GM21360 (cell line): ENCODE measurements at regions not wholly inside any gene's neighbourhood (a gene's known extent, or its start where the extent isn't known, plus 50 kb on each side); places are given as distances from the start of the nearest gene placed in this dataset.
"Not testable (repeated sequence)": the region's sequence is repeated elsewhere in the genome, so short reads cannot be mapped to it uniquely, and the experiment has no call there.

Source experiments
- ATAC-seq: cut with Tn5 transposase; IDR thresholded peaks from one replicate; pipeline ENCODE4 v1.9.1; 2021; ENCODE audit warnings: mild to moderate bottlenecking, moderate library complexity; ENCODE audit not compliant: unreplicated experiment

DNA sequence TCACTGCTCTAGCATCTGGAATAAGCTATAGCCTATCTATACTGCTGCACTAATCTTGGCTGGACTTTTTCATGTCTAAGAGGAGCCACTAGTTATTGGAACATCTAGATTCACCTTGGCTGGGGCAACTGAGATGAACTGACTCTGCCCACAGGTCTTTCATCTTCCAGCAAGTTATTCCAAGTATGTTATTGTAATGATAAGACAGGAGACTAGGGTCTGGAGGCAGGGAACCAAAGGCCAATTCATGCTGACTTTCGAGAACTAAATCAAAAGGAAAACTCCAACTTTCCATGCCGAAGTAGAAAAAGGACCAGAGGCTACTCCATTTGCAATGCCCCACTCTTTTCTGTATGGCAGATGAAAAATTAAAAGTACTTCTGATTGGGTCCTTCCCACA lies 1243.0 kb upstream of the RAG2 start:
- no peak for ATAC-seq

DNA sequence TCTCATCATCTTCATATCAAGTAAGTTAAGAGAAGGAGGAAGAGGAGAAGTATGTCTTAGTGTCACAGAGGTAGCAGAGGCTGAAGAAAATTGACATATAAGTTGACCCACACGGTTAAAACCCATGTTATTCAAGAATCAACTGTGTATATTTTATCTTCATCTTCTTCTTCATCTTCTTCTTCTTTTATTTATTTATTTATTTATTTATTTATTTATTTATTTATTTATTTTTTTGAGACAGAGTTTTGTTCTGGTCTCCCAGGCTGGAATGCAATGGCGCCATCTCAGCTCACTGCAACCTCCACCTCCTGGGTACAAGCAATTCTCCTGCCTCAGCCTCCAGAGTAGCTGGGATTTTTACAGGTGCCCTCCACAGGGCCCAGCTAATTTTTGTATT lies 1242.3 kb upstream of the RAG2 start:
- not testable (repeated sequence) for ATAC-seq

DNA sequence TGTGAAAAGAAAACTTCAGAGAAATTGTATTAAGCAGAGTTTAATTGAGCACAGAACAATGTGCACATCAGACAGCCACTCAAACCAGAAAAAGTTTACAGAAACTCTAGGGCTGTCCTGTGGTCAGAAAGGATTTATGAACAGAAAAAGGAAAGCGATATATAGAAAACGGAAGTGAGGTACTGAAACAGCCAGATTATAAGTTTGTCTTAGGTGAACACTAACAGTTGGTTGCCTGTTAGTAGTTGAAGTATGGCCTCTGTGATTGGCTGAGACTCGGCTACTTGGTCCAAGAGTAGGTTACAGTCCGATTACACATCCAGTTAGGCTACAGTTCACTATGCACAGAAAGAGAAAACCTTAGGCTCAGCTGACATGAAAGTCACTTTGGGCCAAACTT lies 1232.5 kb upstream of the RAG2 start:
- no peak for ATAC-seq

DNA sequence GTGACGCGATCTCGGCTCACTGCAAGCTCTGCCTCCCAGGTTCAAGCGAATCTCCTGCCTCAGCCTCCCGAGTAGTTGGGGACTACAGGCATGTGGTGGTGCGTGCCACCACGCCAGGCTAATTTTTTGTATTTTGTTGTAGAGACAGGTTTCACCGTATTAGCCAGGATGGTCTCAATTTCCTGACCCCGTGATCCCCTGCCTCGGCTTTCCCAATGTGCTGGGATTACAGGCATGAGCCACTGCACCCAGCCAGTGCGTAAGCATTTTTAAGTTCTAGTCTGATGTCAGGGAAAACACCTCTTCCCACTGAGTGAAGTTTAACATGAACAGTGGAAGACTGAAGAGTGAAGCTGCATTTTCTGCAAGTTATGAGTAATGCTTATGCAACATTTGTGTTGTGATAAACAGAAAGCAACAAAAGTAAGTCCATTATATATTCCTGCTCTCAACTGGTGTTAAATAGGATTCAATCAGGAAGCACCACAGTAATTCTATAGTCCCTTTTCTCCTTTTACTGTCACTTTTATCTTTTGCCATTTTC lies 1219.8 kb upstream of the RAG2 start:
- ATAC-seq: no peak

DNA sequence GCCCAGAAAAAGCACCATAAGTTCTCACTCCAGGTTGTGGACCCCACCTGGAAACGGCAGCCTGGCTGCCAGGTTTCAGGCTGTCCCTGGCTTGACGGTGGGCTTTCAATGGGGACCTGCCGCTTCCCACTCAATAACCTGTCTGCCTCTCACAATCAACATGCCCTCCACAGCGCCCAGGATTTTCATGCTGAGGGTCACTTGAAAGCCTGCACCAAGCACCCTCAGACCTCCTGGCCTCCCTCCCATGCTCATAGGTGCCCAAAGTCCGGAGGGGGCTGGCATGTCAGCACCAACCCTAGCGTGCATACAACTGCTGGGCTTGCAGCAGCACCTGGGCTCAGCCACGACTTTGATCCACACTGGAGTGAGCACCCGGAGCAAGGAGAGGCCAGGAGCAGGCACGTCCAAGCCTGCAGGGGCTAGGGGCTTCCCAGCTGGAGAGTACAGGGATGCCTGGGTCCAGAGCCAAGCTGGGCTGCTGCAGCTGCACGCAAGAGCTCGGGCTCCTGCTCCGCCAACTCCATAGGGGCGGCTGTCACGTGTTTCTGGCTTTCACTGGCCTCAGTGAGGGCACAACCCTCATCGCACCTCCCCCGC lies 1214.3 kb upstream of the RAG2 start:
- ATAC-seq: no peak

DNA sequence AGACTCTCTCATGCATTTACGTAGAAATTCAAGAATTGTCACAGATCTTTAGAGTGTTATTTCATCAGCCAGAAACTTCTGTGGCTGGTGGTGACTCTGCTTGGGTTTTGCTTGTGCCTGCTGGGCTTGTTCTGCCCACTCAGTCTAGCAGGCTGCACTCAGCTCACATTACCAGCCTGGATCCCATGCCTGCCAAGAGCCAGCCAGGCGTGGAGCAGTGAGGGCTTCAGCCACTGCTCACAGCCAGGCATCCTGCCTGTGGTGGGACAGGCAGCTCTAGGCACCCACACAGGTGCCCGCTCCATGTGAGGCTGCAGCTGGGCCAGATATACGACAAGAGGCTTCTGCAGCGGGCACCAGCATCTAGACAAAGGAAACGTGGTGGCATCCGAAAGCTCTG lies 1213.3 kb upstream of the RAG2 start:
- ATAC-seq: no peak

DNA sequence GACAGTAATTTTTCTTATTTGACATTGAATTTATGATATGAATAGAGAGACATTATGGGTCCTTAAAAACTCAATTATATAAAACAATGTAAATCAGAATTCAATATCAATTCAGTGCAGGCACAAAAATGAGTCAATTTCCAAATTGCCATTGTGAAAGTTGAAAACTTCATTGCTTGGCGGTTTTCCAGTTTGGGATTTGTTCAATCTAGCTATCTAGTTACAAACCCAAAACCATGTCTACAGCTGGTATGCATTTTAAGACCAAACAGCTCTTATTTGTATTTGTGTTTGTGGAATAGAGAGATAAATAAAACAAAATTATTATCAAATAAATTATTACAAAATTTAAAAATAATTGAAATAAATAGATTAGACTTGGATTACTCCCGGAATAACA lies 1206.6 kb upstream of the RAG2 start:
- no peak for ATAC-seq

DNA sequence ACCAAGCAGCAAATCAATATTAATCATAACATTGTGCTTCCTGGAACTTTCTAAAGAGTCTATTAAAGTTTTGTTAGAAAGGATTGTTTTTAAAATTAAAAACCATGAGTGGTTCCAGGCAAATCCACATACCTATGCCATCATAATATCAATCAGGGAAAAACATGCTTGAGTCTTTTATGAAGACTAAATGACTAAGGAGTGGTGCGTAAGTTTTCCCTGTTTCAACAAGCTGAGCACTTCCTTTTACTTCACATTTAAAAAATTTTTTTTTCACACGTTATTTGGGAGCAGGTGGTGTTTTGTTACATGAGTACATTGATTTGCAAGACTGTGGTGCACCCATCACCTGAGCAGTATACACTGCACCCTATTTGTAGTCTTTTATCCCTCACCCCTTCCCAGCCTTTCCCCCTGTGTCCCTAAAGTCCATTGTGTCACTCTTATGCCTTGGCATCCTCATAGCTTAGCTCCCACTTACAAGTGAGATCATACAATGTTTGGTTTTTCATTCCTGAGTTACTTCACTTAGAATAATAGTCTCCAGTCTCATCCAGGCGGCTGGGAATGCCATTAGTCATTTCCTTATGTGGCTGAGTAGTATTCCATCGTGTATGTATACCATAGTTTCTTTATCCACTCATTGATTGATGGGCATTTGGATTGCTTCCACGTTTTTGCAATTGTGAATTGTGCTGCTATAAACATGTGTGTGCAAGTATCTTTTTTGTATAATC lies 1190.3 kb upstream of the RAG2 start:
- no peak for ATAC-seq

DNA sequence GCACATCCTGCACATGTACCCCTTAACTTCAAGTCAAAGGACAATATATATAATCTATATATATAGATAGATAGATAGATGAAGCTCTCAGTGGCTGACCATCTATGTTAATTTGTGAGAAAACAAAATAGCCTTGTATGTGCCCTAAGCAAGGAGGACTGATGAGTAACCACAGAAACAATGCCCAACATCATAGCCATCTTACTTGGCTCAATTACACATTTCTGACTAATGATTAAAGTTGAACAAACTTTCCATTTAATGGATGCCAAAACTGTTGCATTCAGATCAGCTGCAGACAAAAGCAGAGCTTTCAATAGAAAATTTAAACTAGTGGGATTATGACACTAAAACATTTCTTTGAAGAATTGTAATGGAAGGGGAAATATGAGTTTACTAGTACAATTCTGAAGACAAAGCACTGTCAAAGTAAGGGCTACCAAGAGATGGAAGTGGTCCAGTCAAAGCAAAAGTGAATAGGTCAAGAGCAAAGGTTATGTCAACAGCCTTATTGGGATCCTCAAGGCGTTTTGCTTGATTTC lies 1188.2 kb upstream of the RAG2 start:
- ATAC-seq: no peak

DNA sequence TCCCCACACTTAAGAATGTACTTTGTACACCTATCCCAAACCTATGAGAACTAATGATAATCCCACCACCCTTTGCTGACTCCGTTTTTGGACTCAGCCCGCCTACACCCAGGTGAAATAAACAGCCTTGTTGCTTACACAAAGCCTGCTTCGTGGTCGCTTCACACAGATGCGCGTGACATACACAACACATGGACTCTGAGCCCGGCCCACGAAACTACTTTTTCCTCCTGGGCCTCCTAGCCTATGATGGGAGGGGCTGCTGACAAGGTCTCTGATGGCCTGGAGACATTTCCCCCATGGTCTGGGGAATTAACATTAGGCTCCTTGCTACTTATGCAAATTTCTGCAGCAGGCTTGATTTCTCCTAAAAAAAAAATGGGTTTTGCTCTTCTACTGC lies 1176.4 kb upstream of the RAG2 start:
- no peak for ATAC-seq

DNA sequence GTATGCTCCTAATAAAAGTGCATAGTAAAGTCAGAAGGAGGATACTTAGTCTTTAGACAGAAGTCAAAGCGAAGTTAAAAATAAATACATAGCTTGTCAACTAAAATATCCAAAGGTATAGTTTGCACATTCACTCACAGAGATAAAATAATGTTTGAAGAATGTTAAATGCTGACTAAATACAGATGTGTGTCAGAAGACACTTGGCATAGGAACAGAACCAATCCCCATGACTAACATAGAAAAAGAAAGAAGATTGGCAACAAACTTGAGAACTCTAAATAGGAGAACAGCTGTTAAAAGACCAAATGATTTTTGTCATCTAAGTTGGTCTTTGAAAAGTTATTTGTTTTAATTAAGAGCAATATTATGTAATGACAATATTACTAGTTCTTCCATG lies 1172.1 kb upstream of the RAG2 start:
- no peak for ATAC-seq

DNA sequence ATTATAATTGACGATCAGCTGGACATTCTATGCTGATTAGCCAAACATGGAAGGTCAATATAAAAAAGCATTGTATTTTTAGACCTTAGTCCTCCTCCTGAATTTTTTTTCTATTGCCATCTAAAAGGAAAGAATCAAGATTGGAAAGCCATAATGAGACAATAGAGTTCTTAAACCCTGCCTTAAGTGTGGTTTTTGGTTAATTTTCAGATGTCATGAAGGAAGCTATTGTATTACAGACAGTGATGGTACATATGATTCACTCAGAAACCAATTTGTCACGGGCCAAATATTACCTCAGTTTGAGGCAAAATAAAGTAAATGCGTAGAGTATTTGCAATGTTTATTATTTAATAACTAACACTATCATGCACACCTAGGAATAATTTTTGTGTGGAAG lies 1164.0 kb upstream of the RAG2 start:
- no peak for ATAC-seq

DNA sequence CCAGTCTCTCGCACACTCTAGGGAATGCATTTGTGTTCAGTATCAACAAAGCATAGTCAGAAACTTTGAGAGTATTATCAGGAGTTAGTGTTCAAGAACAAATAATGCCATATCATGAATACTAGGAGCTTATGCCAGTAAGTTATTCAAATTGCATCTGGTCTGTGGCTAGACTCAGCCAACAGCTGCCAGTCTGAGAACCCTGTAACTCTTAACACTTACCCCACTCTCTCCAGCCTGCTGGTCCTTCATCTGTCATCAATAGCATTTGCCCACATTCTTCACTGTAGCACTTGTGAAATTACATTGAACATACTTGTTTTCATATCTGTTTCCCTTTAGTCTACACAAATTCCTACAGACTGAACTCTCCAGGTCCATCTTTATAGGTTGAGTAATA lies 1157.5 kb upstream of the RAG2 start:
- ATAC-seq: no peak

DNA sequence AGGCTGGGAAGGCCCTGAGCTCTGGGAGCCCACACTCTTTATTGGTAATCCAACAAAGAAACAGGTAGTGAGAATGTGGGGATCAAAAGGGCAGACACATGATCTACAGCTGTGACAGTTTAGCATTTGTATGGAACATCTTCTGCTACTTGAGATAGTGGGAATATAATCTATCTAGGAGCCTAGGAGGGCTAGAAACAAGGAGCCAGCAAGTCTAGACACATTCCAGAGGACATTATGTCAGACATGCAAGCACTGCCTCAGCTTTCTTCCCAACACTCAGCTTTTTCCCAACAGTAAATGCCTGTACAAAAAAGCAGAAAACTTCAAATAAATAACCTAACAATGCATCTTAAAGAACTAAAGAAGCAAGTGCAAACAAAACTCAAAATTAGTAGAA lies 1150.6 kb upstream of the RAG2 start:
- no peak for ATAC-seq

DNA sequence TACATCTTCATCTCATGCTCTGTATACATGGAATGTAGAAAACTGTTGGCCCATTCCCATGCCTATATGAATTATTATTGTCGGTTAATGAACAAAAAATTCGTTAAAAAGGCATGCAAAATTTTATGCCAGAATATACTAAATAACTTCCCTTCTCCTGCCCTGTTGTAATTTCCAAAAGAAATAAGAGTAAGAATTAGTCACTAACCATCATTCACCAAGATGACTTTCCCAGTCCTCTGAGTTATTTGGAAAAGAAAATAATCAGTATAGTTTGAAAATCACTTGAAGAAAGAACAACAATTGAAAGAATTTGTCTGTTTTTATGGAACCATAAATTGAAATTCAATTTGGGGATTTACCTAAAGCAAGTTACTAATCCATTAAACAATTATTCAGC lies 1149.1 kb upstream of the RAG2 start:
- no peak for ATAC-seq

DNA sequence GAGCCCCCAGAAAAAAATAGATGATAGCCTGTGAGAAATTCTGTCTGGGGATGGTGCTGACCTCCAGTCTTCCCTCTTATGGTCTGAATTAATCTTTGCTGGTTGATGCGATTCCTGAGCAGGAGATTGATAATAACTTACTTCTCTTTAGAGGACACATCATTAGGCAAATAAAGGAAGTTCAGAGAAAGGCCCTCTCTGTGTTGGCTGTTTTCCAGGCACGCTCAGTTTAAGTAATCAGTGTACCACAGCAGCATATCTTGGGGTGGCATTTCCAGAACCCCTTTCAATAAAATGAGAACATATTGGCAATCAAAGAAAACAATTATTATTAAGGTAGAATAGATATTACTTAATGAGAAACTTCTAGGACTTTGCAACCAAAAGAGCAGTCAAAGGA lies 1129.3 kb upstream of the RAG2 start:
- no peak for ATAC-seq

DNA sequence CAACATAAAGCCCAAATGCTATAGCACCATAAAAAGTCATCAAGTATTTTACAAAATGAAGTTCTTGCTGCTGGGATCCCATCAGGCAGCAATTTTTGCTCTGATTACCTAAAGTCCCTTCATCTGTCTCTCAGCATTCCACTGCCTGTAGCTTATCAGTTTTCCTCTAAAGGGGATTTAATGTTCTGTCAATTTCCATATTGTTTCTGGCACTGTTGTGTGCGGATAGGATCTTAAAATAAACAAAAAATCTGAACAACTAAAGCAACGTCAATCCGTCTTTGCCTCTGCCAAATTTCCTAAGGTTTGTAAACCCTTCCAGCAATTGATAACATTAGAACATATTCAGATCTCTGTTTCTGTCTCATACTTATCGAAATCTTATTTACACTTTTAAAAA lies 1126.3 kb upstream of the RAG2 start:
- no peak for ATAC-seq

DNA sequence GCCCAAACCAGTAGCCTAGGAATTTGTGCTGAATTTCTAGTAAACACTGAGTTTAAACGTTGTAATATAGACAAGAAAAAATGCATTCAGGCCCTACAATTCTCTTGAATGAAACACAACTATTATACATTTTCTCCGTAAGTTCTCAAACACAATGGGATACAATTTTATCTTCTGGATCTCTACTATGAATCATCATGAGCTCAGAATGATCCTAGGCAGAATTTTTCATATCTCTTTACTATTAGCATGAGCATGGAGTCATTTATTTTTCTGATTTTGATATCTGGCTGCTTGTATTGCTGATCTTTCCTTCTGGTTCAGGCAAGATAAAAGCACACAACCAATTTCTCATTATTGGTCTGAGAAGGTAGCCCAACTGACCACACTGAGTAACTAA lies 1123.4 kb upstream of the RAG2 start:
- no peak for ATAC-seq

DNA sequence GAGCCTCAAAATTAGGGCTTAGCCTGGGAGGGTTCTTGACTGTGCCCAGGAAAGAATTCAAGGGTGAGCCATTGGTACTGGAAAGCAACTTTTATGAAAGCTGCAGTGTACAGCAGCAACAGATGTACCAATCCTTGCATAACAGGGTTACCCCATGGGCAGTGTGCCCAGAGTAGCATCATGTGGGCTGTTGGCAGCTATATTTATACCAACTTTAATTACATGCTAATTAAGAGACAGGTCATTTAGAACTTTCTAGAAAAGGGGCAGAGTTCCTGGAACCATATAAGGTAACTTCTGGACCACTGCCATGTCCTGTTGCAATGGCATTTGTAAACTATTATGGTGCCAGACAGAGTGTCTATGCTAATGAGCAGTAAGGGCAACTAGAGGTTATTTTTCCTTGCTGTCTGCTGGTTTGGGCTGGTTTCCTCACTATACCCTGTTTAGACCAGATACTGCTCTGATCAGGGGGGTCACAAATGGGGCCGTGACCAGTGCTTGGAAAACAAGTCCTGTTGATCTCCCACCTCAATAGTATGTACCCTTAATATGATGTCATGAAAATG lies 1120.5 kb upstream of the RAG2 start:
- ATAC-seq: no peak

DNA sequence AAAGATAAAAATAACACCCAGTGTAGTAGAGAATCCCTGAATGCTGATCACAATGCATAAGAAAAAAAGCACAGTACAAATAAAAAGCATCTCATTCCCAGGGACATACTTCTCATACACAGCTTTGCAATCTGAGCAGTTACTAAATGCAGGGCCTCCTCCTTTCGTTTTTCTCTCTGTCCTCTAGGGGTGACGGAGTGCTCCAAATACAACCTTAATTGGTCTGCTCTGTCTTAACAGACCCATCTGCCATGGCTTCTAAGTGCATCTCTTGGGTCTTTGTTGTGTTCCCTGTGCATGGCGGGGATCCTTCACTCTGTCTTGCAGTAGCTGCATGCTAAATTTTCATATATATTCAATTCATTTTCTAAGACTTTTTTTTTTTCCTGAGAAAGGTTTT lies 1114.2 kb upstream of the RAG2 start:
- ATAC-seq: no peak

DNA sequence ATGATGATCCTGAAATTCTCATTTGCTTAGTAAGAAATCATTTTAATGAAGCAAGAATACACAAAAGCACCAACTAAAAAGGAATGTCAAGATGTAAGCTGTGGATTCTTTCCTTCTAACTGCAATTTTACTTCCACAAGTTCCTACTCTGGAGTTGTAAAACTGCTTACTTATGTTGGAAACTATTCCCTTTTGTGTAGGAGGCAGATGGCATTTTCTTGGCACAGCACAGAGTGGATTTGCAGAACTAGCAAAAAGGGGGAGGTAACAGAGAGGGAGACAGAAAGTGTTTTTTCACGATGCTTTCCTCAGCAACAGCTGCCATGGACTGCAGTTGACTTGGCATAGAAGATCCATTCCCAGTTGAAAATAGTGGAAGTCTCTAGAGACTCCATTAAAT lies 1112.0 kb upstream of the RAG2 start:
- ATAC-seq: no peak

DNA sequence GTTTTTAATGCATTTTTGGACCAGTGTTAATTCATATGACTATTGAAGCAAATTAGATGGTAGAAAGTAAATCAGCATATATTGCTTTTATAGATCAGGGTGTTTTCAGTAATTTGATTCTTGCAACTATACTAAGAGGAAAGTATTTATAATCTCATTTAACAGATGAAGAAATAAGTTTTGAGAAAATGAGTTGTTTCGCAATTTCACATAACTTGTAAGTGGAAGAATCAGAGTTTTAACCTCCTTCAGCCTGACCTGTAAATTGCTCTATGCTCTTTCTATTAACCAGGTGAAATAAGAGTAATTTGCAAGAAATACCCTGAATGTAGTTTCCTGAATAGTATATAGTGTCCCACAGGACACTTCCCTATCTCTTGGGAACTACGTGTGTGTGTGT lies 1106.8 kb upstream of the RAG2 start:
- no peak for ATAC-seq
